Medulla oblongata (tissue), 1 donor: ENCODE measurements at regions not wholly inside any gene's neighbourhood (a gene's known extent, or its start where the extent isn't known, plus 50 kb on each side); places are given as distances from the start of the nearest gene placed in this dataset.

ENCODE experiments used
- DNase-seq: peaks from one replicate; pipeline ENCODE4 v3.0.0-alpha.2; 2015; ENCODE audit errors: extremely low spot score

GRCh38 chr11:110023711-110024110, 69.5 kb upstream of the ZC3H12C start:
- DNase-seq, result no peak

DNA sequence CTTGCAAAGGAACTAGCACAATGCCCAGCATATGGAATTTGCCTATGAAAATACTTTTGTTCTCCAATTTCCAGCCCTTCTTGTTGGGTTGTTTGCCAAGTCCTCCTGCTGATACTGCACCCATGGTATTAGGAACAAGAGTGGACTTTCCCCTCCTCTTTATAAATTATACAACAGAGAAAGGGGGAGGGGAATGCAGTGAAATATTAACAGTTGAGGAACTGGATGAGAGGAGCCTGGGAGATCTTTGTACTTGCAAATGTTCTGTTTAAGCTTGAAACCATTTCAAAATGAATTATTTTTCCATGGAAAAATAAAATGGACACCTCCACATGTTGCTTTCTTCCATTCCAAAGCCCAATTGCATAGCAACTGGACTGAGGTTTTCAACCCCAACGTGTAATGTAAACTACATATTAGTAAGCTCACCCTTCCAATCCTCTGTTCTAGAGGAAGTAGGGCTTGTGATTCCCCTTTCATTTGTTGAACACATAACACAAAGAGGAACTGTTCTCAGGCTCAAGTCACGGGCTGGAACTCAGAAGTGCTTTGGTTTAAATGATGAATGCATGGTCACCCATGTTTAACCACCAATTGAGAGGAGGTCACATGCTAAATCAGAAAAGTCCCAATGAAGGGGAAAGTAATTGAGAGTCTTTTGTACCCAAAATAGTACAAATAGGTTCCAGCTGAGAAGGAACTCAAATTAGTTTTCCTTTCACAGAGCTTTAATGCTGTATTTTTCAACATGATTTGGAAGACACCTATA, 66.2 kb upstream of the ZC3H12C start:
- peak; percentile 89 for DNase-seq

DNA sequence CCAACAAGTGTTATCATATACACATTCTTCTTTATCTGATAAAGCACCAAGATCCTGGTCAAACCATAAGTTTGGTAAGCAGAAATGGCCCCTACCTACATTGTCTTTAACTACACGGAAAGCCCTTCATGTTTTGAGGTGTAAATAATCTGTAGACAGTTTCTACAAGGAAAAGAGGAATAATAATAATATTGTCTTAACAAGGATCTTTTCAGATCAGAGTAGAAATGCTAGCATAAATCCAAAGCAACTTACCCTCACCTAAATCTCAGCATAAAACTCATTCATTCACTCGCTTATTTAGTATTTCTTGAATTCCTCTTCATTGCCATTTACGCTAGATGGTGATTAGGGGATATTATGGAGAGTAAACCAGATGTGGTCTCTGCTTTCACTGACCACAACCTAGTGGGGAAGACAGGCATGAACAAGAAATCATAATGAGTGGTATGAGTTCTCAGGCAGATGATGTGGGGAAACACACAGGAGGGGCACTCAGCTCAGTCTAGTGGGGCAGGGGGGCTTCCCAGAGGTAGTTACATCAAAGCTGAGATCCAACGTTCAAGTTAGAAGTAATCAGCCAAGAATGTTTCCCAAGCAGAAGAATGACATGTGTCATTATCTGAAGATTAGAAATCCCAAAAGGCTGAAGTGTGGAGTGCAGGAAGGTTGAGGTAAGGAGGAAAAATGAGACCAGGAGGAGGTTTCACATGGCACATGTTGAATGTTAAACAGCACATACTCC, 65.4 kb upstream of the ZC3H12C start:
- DNase-seq, result no peak

- no peak for DNase-seq
Observed at GRCh38 chr11:110028921-110029320, 64.3 kb upstream of the ZC3H12C start.

DNA sequence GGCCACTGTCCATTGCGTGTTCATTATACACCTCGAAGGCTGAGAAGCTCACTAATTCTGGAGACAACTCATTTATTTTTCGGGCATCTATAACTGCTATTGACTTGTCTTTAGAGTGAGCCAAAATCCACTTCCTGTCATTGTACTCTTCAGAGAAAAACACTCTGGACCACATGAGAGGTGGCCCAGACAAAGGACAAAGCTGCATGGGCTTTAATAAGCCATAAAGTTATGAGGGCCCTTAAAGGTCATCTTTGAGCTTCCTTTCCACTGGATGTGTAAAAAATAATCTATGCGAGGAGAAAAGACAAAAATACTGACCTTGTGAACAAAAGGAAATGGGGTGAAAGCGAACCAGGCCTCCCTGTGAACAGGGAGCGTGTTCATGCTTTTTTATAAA, 63.5 kb upstream of the ZC3H12C start:
- no peak for DNase-seq

DNA sequence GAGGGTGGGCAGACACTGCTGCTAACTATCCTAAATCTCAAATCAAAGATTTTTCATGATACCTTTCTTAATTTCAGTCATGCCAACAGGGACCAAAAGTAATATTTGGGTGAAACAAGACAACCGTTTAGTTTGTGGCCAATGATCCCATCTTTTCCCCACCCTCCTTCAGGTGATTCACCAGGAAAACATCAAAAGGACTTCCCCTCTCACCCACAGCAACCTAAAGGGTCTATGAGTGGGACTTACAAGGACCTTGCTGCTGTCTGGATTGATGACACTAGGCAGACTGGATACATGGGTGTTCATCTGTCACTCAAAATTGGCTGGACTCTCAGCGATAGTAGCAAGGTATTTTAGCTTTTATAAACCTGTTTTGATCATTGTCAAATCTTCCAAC, 62.0 kb upstream of the ZC3H12C start:
- DNase-seq, result no peak

DNA sequence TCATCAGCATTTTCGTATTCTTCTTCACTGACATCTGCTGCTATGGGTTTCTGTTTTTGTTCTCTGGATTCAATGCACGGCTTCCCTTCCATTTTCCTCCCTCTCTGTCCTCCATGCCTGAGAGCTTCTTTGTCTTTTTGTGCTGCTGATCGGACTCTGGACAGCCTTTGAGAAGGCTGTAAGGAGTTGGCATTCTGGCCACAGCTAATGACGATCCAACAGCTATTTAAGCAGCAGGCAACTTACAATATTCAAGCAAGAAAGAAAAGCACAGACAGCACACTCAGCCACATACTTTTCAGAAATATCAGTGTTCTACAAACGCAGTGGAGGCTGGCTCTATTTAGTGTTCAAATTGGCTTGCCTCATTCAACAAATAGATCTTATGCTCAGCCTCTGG, 60.9 kb upstream of the ZC3H12C start:
- peak; percentile 59 for DNase-seq

DNA sequence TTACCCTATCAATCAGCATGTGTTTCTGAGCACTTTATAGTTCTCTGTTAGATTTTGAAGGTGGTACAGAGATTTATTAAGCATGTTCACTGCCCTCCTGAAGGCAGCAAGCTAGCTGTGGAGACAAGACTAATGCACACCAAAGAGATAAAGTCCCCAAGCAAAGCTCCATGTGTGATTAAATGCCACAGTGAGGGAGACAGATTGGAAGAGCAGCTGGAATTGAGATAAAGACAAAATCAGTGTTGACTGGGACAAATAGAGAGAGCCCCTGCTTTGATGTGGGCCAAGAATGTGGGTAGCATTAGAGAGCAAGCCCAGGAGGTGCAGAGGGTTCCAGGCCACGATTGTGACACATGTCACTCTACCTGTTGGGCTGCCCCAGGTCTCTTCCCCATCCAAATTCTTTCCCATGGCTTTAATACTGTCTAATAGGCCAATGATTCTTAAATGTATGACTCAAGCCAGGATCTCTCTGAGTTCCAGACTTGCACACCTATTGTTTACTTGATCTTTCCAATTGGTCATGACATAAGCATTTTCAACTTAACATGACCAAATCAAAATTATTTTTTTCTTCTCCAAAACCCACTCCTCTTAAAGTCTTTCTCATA, 60.1 kb upstream of the ZC3H12C start:
- no peak for DNase-seq

DNA sequence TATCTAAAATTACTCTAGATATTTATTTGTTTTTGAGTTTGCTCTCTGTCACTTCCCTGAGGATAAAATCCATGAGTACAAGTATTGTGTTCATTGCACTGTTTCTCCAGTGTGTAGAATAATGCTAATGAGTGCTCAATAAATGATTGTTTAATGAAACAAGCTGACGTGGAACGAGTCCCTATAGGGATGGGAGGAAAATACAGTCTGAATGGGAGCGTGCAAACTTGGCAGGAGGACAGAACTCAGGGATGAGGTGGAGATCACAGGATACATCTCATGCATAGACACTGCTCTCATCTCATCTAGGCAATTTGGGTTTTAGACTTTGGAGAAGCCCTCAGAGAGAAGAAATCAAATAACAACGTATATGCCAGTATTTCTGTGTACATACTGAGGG, 58.4 kb upstream of the ZC3H12C start:
- DNase-seq, result no peak

- no peak for DNase-seq
Observed at GRCh38 chr11:110035357-110035756, 57.8 kb upstream of the ZC3H12C start.

GRCh38 chr11:110038201-110038600, 55.0 kb upstream of the ZC3H12C start:
- no peak for DNase-seq
